ENCODE measurements at regions not wholly inside any gene's neighbourhood (a gene's known extent, or its start where the extent isn't known, plus 50 kb on each side); places are given as distances from the start of the nearest gene placed in this dataset.

DNA sequence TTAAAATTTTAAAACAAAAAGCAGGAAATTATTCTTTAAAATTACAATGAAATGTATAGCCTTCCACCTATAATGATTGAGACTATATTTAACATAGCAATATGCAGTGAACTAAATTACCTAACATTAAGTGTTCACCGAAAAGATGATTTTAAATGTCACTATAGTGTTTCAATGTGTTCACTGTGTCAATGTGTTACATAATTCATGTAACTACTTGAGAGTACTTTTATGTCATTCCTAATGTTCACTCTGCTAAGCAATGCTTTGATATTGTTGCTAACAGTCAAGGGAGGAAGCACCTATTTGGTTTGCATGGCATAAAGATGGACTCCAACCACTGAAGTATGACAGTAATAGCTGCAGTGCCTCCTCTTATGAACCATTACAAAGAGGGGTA is 629.8 kb upstream of the C9orf72 start:
- Histone ChIP-seq H3K36me3 (ENCODE audit: control insufficient read depth in 2 of 2, extremely low read depth in 1 of 2, insufficient read depth in 2 of 2, low read length in 2 of 2) (no peaks in the 10 kb centered on the region), H3K9ac (ENCODE audit: control insufficient read depth, extremely low read depth, insufficient read depth, low read length) (no peak overlapping the region), H3K4me1 (ENCODE audit: control insufficient read depth, extremely low read depth, insufficient read depth, low read length) (no peaks in the 10 kb centered on the region), H3K9me1 (ENCODE audit: control insufficient read depth, extremely low read depth, insufficient read depth, low read length) (no peaks in the 10 kb centered on the region), H3K4me2 (ENCODE audit: control insufficient read depth, extremely low read depth, insufficient read depth, low read depth, low read length) (no peak overlapping the region), H3K9me3 (ENCODE audit: control insufficient read depth, low read depth, low read length) (no peaks in the 10 kb centered on the region), H3K27ac (ENCODE audit: control insufficient read depth, insufficient read depth, low read length) (no peak overlapping the region), H2AFZ (ENCODE audit: control insufficient read depth, low read length) (no peak overlapping the region), H3K27me3 (ENCODE audit: control insufficient read depth, extremely low read depth, insufficient read depth, low read length) (no peaks in the 10 kb centered on the region), H4K20me1 (ENCODE audit: control insufficient read depth, extremely low read depth, insufficient read depth, low read length) (no peaks in the 10 kb centered on the region), H3K4me3 (ENCODE audit: control insufficient read depth in 2 of 3, extremely low read depth in 1 of 3, insufficient read depth in 2 of 3, low read depth in 1 of 3, low read length in 3 of 3) (no peak overlapping the region), H3K79me2 (ENCODE audit: control insufficient read depth, insufficient read depth, low read length) (no peaks in the 10 kb centered on the region)
- TF ChIP-seq CTCF (optimal IDR thresholded peaks at IDR 0.05 in 1 of 3, IDR thresholded peaks at IDR 0.05 in 1 of 3, conservative IDR thresholded peaks at IDR 0.05 in 1 of 3; ENCODE audit: extremely low read depth in 1 of 3, insufficient read depth in 2 of 3, low read length in 3 of 3): no peak
- no peak for TF ChIP-seq EZH2 (IDR thresholded peaks at IDR 0.05; ENCODE audit: low read length)
- DNase-seq (ENCODE audit: low read depth, low spot score) (no peak), FAIRE-seq (no peak)
- dilution Hi-C loops (cut with MboI; ENCODE audit: extremely low pct_ligation_motif_present, low sequenced_read_pairs): no loop called here

DNA sequence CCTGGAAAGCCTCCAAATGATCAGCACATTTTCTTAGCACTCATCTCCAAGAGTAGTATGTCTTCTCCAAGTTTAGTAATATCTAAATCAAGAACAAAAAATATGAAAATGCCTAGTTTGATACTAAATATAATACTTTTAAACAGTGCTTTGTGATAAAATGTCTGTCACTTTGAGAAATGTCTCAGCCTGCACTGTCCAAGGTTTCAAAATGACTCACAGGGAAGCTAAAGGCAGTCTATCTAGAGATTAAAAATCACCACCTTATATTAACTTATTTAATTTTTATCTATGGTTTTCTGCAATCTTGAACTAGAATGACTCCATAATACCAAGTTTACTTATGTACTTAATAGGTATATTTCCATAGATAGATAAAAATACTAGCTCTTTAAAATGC is 633.0 kb upstream of the C9orf72 start:
- no peak for DNase-seq (ENCODE audit: low read depth, low spot score)
- no peaks in the 10 kb centered on the region for H3K9me1 ChIP-seq (ENCODE audit: control insufficient read depth, extremely low read depth, insufficient read depth, low read length)
- H3K4me3 ChIP-seq (ENCODE audit: control insufficient read depth in 2 of 3, extremely low read depth in 1 of 3, insufficient read depth in 2 of 3, low read depth in 1 of 3, low read length in 3 of 3): no peak overlapping the region
- TF ChIP-seq EZH2 (IDR thresholded peaks at IDR 0.05; ENCODE audit: low read length) (no peak), CTCF (optimal IDR thresholded peaks at IDR 0.05 in 1 of 3, IDR thresholded peaks at IDR 0.05 in 1 of 3, conservative IDR thresholded peaks at IDR 0.05 in 1 of 3; ENCODE audit: extremely low read depth in 1 of 3, insufficient read depth in 2 of 3, low read length in 3 of 3) (no peak)
- dilution Hi-C loops (cut with MboI; ENCODE audit: extremely low pct_ligation_motif_present, low sequenced_read_pairs): no loop called here
- no peak overlapping the region for H3K4me2 ChIP-seq (ENCODE audit: control insufficient read depth, extremely low read depth, insufficient read depth, low read depth, low read length)
- H3K79me2 ChIP-seq (ENCODE audit: control insufficient read depth, insufficient read depth, low read length): no peaks in the 10 kb centered on the region
- no peak overlapping the region for H3K9ac ChIP-seq (ENCODE audit: control insufficient read depth, extremely low read depth, insufficient read depth, low read length)
- H3K27me3 ChIP-seq (ENCODE audit: control insufficient read depth, extremely low read depth, insufficient read depth, low read length): no peaks in the 10 kb centered on the region
- no peak overlapping the region for H2AFZ ChIP-seq (ENCODE audit: control insufficient read depth, low read length)
- H3K36me3 ChIP-seq (ENCODE audit: control insufficient read depth in 2 of 2, extremely low read depth in 1 of 2, insufficient read depth in 2 of 2, low read length in 2 of 2): no peaks in the 10 kb centered on the region
- no peaks in the 10 kb centered on the region for H4K20me1 ChIP-seq (ENCODE audit: control insufficient read depth, extremely low read depth, insufficient read depth, low read length)
- no peak overlapping the region for H3K27ac ChIP-seq (ENCODE audit: control insufficient read depth, insufficient read depth, low read length)
- no peaks in the 10 kb centered on the region for H3K9me3 ChIP-seq (ENCODE audit: control insufficient read depth, low read depth, low read length)
- no peak for FAIRE-seq
- no peaks in the 10 kb centered on the region for H3K4me1 ChIP-seq (ENCODE audit: control insufficient read depth, extremely low read depth, insufficient read depth, low read length)

All from keratinocyte (primary cell).